ENCODE measurements at regions not wholly inside any gene's neighbourhood (a gene's known extent, or its start where the extent isn't known, plus 50 kb on each side); places are given as distances from the start of the nearest gene placed in this dataset.

DNA sequence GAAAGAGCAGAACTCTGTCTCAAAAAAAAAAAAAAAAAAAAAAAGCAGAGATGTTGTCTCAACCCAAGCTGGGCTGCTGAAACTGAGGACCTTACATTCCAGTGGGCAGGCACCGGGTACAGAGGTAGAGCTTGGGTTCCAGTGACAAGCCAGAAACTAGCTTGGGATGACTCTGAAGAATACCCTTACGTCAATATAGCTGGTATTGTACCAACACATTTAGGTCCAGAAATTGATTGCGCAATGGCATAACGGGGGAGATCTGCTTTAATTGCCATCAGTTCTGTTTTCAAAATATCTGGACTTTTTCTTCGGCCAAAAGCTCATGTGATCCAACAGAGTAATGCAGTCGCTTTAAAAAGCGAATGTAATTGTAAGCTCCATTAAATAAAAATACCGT is 103.1 kb upstream of the UBL3 start:
- Histone ChIP-seq H3K9ac (ENCODE audit: insufficient read depth in 1 of 2, low read depth in 2 of 2, low read length in 2 of 2) (no peak overlapping the region), H2AFZ (ENCODE audit: low read depth, low read length) (no peak overlapping the region), H3K4me1 (replicated peaks in 1 of 2; ENCODE audit: control insufficient read depth in 2 of 2, insufficient read depth in 2 of 2, low read length in 2 of 2) (no peaks in the 10 kb centered on the region), H4K20me1 (replicated peaks; ENCODE audit: control insufficient read depth, insufficient read depth, low read length) (no peaks in the 10 kb centered on the region), H3K9me3 (replicated peaks; ENCODE audit: control insufficient read depth, insufficient read depth, low read depth, low read length) (no peaks in the 10 kb centered on the region), H3K27ac (ENCODE audit: extremely low read depth, low read depth, low read length) (no peak overlapping the region), H3K9me1 (ENCODE audit: control insufficient read depth, insufficient read depth, low read length) (no peaks in the 10 kb centered on the region), H3K4me3 (no peak overlapping the region), H3K79me2 (ENCODE audit: control insufficient read depth, insufficient read depth, low read length) (no peaks in the 10 kb centered on the region), H3K27me3 (ENCODE audit: control insufficient read depth in 2 of 2, insufficient read depth in 2 of 2, low read length in 2 of 2) (peaks cover 3 to 12% of the 10 kb centered on the region in 2 experiments; a peak in 2 of 5 replicates), H3K36me3 (ENCODE audit: control insufficient read depth, insufficient read depth, low read length) (no peaks in the 10 kb centered on the region), H3K4me2 (ENCODE audit: insufficient read depth, low read length) (no peak overlapping the region)
- ChIA-PET CTCF (ENCODE audit: low intra/inter-chr PET ratio) (no interaction called here), POLR2A (interaction anchor here (1.0 to 1.1 kb wide), 2 partner anchors 11 to 13 kb away, joined by 3 to 7 read pairs; no protein-coding TSS in a partner anchor)
- in situ Hi-C loops (cut with MboI): no loop called here
- no TSS peak for BruUV-seq (replicated peaks)
- intact Hi-C loops (cut with micrococcal nuclease): no loop called here
- 2% methylated on average over 8 of the region's 8 CpGs for WGBS (ENCODE audit: insufficient coverage, low coverage, missing lambda C conversion rate)
- ATAC-seq: no peak
- DNase-seq (ENCODE audit: extremely low read depth in 1 of 4, low spot score in 3 of 4): no peak
- TF ChIP-seq HDAC1 (IDR thresholded peaks at IDR 0.05) (no peak), CEBPG (CRISPR knock-in tag; IDR thresholded peaks at IDR 0.05) (peak; percentile 16; the same call in 1 of the 2 replicates), CEBPG (tag; conservative IDR thresholded peaks at IDR 0.05 in 1 of 2, IDR thresholded peaks at IDR 0.05 in 1 of 2) (peak; percentile 28 to 90; a peak in 3 of 4 replicates), ZNF384 (IDR thresholded peaks at IDR 0.05; ENCODE audit: low read depth, low read length) (no peak), ZNF239 (CRISPR knock-in tag; IDR thresholded peaks at IDR 0.05) (no peak), CEBPB (tag; IDR thresholded peaks at IDR 0.05) (peak; percentile 91)
- FAIRE-seq: no peak

DNA sequence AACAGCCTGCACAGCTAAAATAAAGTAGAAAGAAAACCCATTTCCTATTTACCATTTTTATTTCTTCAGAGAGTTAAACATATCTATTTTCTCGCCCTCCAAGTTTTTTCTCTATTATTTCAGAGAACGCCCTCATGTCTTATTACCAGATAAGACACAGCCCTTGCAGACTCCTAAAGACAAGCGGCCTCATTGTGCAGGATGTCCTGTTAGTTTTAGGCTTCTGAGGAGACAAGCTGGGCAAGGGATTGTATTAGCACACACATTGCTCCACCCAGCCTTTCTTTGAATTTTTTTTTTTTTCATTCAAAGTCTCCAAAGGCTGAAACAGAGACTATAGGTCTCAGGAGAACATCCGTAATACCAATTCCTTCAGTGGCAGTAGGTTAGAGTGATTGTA is 101.8 kb upstream of the UBL3 start:
- H3K4me1 ChIP-seq (replicated peaks in 1 of 2; ENCODE audit: control insufficient read depth in 2 of 2, insufficient read depth in 2 of 2, low read length in 2 of 2): no peaks in the 10 kb centered on the region
- no peak for ATAC-seq
- no peak overlapping the region for H2AFZ ChIP-seq (ENCODE audit: low read depth, low read length)
- H3K9me1 ChIP-seq (ENCODE audit: control insufficient read depth, insufficient read depth, low read length): no peaks in the 10 kb centered on the region
- no peak overlapping the region for H3K9ac ChIP-seq (ENCODE audit: insufficient read depth in 1 of 2, low read depth in 2 of 2, low read length in 2 of 2)
- H3K36me3 ChIP-seq (ENCODE audit: control insufficient read depth, insufficient read depth, low read length): no peaks in the 10 kb centered on the region
- no peak overlapping the region for H3K4me3 ChIP-seq
- WGBS (ENCODE audit: insufficient coverage, low coverage, missing lambda C conversion rate): 2% methylated on average over 4 of the region's 4 CpGs
- no peak overlapping the region for H3K27ac ChIP-seq (ENCODE audit: extremely low read depth, low read depth, low read length)
- FAIRE-seq: no peak
- CTCF ChIA-PET (ENCODE audit: low intra/inter-chr PET ratio): no interaction called here
- no peak for DNase-seq (ENCODE audit: extremely low read depth in 1 of 4, low spot score in 3 of 4)
- no TSS peak for BruUV-seq (replicated peaks)
- no peaks in the 10 kb centered on the region for H4K20me1 ChIP-seq (replicated peaks; ENCODE audit: control insufficient read depth, insufficient read depth, low read length)
- intact Hi-C loops (cut with micrococcal nuclease) (no loop called here), in situ Hi-C loops (cut with MboI) (no loop called here)
- H3K4me2 ChIP-seq (ENCODE audit: insufficient read depth, low read length): no peak overlapping the region
- TF ChIP-seq CBX3 (IDR thresholded peaks at IDR 0.05; ENCODE audit: borderline replicate concordance in 1 of 2, low read length in 2 of 2) (no peak), SMC3 (conservative IDR thresholded peaks at IDR 0.05; ENCODE audit: insufficient read depth, low read depth, low read length) (no peak), ZBTB8A (IDR thresholded peaks at IDR 0.05; ENCODE audit: partially characterized antibody) (no peak), HEY1 (CRISPR knock-in tag; IDR thresholded peaks at IDR 0.05; ENCODE audit: borderline replicate concordance) (no peak), ZNF589 (CRISPR knock-in tag; IDR thresholded peaks at IDR 0.05; ENCODE audit: low read depth) (no peak), ZNF165 (CRISPR knock-in tag; IDR thresholded peaks at IDR 0.05; ENCODE audit: borderline replicate concordance) (no peak), ZFP30 (CRISPR knock-in tag; IDR thresholded peaks at IDR 0.05; ENCODE audit: borderline replicate concordance) (no peak), BHLHE40 (IDR thresholded peaks at IDR 0.05; ENCODE audit: low read length) (no peak), NFE2 (IDR thresholded peaks at IDR 0.05; ENCODE audit: low read depth) (no peak), ZZZ3 (IDR thresholded peaks at IDR 0.05) (no peak), HLTF (IDR thresholded peaks at IDR 0.05) (no peak), U2AF1 (optimal IDR thresholded peaks at IDR 0.05; ENCODE audit: low read depth, low read length) (no peak)
- TF ChIP-seq, protein P1, sequence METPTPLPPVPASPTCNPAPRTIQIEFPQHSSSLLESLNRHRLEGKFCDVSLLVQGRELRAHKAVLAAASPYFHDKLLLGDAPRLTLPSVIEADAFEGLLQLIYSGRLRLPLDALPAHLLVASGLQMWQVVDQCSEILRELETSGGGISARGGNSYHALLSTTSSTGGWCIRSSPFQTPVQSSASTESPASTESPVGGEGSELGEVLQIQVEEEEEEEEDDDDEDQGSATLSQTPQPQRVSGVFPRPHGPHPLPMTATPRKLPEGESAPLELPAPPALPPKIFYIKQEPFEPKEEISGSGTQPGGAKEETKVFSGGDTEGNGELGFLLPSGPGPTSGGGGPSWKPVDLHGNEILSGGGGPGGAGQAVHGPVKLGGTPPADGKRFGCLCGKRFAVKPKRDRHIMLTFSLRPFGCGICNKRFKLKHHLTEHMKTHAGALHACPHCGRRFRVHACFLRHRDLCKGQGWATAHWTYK (CRISPR knock-in tag; IDR thresholded peaks at IDR 0.05): no peak
- H3K9me3 ChIP-seq (replicated peaks; ENCODE audit: control insufficient read depth, insufficient read depth, low read depth, low read length): no peaks in the 10 kb centered on the region
- H3K27me3 ChIP-seq (ENCODE audit: control insufficient read depth in 2 of 2, insufficient read depth in 2 of 2, low read length in 2 of 2): peaks cover 4 to 22% of the 10 kb centered on the region in 2 experiments; a peak in 2 of 5 replicates
- POLR2A ChIA-PET: no interaction called here
- H3K79me2 ChIP-seq (ENCODE audit: control insufficient read depth, insufficient read depth, low read length): no peaks in the 10 kb centered on the region
